Suprapubic skin (tissue), 4 donors: ENCODE measurements at regions not wholly inside any gene's neighbourhood (a gene's known extent, or its start where the extent isn't known, plus 50 kb on each side); places are given as distances from the start of the nearest gene placed in this dataset.

Experiments used
- DNase-seq, 2 donors: peaks; one replicate each; pipeline ENCODE4 v3.0.0-alpha.2; 2019; ENCODE audit warnings: low spot score in 2 of 2
- H3K27ac ChIP-seq: fragments of 200-600 bp; sonication (generic); one replicate; pipeline ENCODE4 v1.5.1; 2019
- H3K27me3 ChIP-seq: fragments of 200-600 bp; sonication (generic); one replicate; pipeline ENCODE4 v1.5.1; 2019
- H3K36me3 ChIP-seq: fragments of 200-600 bp; sonication (generic); one replicate; pipeline ENCODE4 v1.5.1; 2019
- H3K4me1 ChIP-seq: fragments of 200-600 bp; sonication (generic); one replicate; pipeline ENCODE4 v1.5.1; 2019
- H3K4me3 ChIP-seq: fragments of 200-600 bp; sonication (generic); one replicate; pipeline ENCODE4 v1.5.1; 2019; ENCODE audit warnings: mild to moderate bottlenecking
- H3K9me3 ChIP-seq: fragments of 200-600 bp; sonication (generic); one replicate; pipeline ENCODE4 v1.5.1; 2019
- CTCF ChIP-seq, 2 donors: fragments of 200-600 bp in 1 of 2; fragments of 450-650 bp in 1 of 2; sonication (generic) in 1 of 2; IDR thresholded peaks; one replicate each; pipeline ENCODE4 v1.5.1; 2016 to 2019; ENCODE audit warnings: antibody characterized with exemption in 2 of 2, mild to moderate bottlenecking in 1 of 2, moderate library complexity in 1 of 2
- EP300 ChIP-seq: sonication (generic); formaldehyde crosslinking; IDR thresholded peaks from one replicate; pipeline ENCODE4 v1.6.1; 2017; ENCODE audit warnings: antibody characterized with exemption
- POLR2A ChIP-seq, 2 donors: fragments of 450-650 bp; IDR thresholded peaks; one replicate each; pipeline ENCODE4 v1.6.1; 2017; ENCODE audit warnings: antibody characterized with exemption in 2 of 2, mild to moderate bottlenecking in 2 of 2, moderate library complexity in 2 of 2
- POLR2AphosphoS5 ChIP-seq, 3 donors: sonication (generic); formaldehyde crosslinking; IDR thresholded peaks; one replicate each; pipeline ENCODE4 v1.6.1; 2017; ENCODE audit warnings: antibody characterized with exemption in 3 of 3
- WGBS: methylation state at CpG from one replicate; pipeline ENCODE4 v1.1.5; 2018; 5-methylcytosine and 5-hydroxymethylcytosine counted together

- H3K4me1 ChIP-seq: no peaks in the 10 kb centered on the region
- H3K36me3 ChIP-seq: no peaks in the 10 kb centered on the region
- H3K27me3 ChIP-seq: no peaks in the 10 kb centered on the region
- no peak for DNase-seq
- no peak overlapping the region for H3K4me3 ChIP-seq
- TF ChIP-seq CTCF (IDR thresholded peaks at IDR 0.05) (no peak), POLR2A (IDR thresholded peaks at IDR 0.05) (no peak), POLR2AphosphoS5 (IDR thresholded peaks at IDR 0.05) (no peak), EP300 (no peak)
- peaks cover 4% of the 10 kb centered on the region for H3K9me3 ChIP-seq
- 91% methylated on average over 2 of the region's 2 CpGs for WGBS
- H3K27ac ChIP-seq: no peak overlapping the region
These were observed 771.7 kb downstream of the METTL15 start for GRCh38 chr11:28879869-28880268.

GRCh38 chr11:28878025-28878424, 769.8 kb downstream of the METTL15 start:
- Histone ChIP-seq H3K27me3 (no peaks in the 10 kb centered on the region), H3K27ac (no peak overlapping the region), H3K9me3 (no peaks in the 10 kb centered on the region), H3K36me3 (no peaks in the 10 kb centered on the region), H3K4me3 (no peak overlapping the region), H3K4me1 (no peaks in the 10 kb centered on the region)
- TF ChIP-seq CTCF (IDR thresholded peaks at IDR 0.05): no peak
- TF ChIP-seq POLR2AphosphoS5 (IDR thresholded peaks at IDR 0.05): no peak
- no peak for TF ChIP-seq EP300
- no peak for TF ChIP-seq POLR2A (IDR thresholded peaks at IDR 0.05)
- WGBS: 47% methylated on average over 4 of the region's 4 CpGs
- no peak for DNase-seq

- no peak overlapping the region for H3K4me3 ChIP-seq
- no peaks in the 10 kb centered on the region for H3K27me3 ChIP-seq
- no peaks in the 10 kb centered on the region for H3K4me1 ChIP-seq
- no peak overlapping the region for H3K27ac ChIP-seq
- TF ChIP-seq EP300 (no peak), CTCF (IDR thresholded peaks at IDR 0.05) (no peak), POLR2A (IDR thresholded peaks at IDR 0.05) (no peak), POLR2AphosphoS5 (IDR thresholded peaks at IDR 0.05) (no peak)
- no peaks in the 10 kb centered on the region for H3K9me3 ChIP-seq
- H3K36me3 ChIP-seq: no peaks in the 10 kb centered on the region
- DNase-seq: no peak
These were observed 769.2 kb downstream of the METTL15 start for GRCh38 chr11:28877340-28877739.

- H3K27ac ChIP-seq: no peak overlapping the region
- 93% methylated on average over 1 of the region's 1 CpG for WGBS
- no peaks in the 10 kb centered on the region for H3K36me3 ChIP-seq
- no peak for TF ChIP-seq CTCF (IDR thresholded peaks at IDR 0.05)
- TF ChIP-seq EP300: no peak
- no peak for TF ChIP-seq POLR2A (IDR thresholded peaks at IDR 0.05)
- no peak for TF ChIP-seq POLR2AphosphoS5 (IDR thresholded peaks at IDR 0.05)
- H3K9me3 ChIP-seq: no peaks in the 10 kb centered on the region
- no peaks in the 10 kb centered on the region for H3K27me3 ChIP-seq
- DNase-seq: no peak
- no peaks in the 10 kb centered on the region for H3K4me1 ChIP-seq
- no peak overlapping the region for H3K4me3 ChIP-seq
These were observed 766.5 kb downstream of the METTL15 start for GRCh38 chr11:28874706-28875105.

GRCh38 chr11:28871090-28871489, 762.9 kb downstream of the METTL15 start:
- DNase-seq: no peak
- H3K27ac ChIP-seq: no peak overlapping the region
- H3K36me3 ChIP-seq: no peaks in the 10 kb centered on the region
- H3K27me3 ChIP-seq: no peaks in the 10 kb centered on the region
- no peaks in the 10 kb centered on the region for H3K4me1 ChIP-seq
- H3K4me3 ChIP-seq: no peak overlapping the region
- TF ChIP-seq EP300: no peak
- TF ChIP-seq POLR2AphosphoS5 (IDR thresholded peaks at IDR 0.05): no peak
- TF ChIP-seq POLR2A (IDR thresholded peaks at IDR 0.05): no peak
- no peak for TF ChIP-seq CTCF (IDR thresholded peaks at IDR 0.05)
- WGBS: 92% methylated on average over 1 of the region's 1 CpG
- H3K9me3 ChIP-seq: no peaks in the 10 kb centered on the region
